ENCODE measurements at regions not wholly inside any gene's neighbourhood (a gene's known extent, or its start where the extent isn't known, plus 50 kb on each side); places are given as distances from the start of the nearest gene placed in this dataset.

DNA sequence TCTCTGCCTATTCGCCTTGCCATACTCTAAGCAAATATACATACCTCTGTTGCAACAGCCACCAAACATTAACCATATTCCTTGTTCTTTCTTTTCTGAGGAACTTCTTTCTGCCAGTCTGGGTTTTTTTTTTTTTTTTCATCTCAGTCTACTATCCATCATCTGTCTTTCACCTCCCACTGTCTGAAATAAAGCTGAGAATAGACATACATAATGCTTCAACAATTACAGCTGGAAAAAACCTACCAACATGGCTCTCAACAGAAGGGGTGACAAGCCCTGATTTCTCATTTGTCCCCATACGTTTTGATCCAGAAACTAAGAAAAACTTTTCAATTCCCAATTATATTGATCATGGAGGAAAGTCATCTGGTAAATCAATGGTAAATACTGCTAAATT, 728.8 kb upstream of the POU3F3 start:
- Histone ChIP-seq H3K9me3 (no peaks in the 10 kb centered on the region), H3K36me3 (no peaks in the 10 kb centered on the region), H3K4me3 (no peak overlapping the region), H3K27me3 (no peaks in the 10 kb centered on the region)
- no peak for DNase-seq

DNA sequence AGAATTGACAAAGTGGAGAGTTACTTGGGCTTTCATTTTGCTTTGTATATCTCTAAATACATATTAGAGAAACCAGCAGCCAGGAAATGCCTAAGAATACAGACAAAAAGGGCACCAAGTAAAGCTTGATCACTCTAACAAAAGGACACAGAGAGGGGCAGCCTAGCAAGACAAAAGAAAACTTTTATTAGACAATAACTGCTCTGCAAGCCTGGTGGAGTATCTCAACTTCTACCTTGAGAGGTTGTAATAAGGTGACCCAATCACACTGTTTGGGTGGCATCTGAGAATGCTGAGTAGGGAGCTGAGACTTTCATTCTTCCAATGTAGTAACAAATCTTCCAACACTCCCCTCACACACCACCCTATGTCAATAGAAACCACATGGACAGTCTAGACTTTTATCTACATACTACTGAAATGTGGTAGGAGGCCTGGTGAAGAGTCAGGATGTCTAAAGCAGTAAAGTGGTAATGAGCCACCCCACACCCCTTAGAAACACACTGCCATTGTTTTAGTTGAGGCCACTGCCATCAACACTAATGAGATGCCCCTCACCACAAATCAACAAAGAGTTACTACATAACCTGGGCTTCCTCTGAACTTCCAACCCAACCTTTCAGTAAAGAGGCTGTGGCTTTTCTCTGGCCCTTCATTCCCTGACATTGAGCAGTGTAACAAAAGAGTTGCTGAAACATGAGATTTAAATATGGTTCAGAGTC, 726.7 kb upstream of the POU3F3 start:
- Histone ChIP-seq H3K36me3 (no peaks in the 10 kb centered on the region), H3K9me3 (no peaks in the 10 kb centered on the region), H3K27me3 (no peaks in the 10 kb centered on the region), H3K4me3 (no peak overlapping the region)
- DNase-seq, result no peak

DNA sequence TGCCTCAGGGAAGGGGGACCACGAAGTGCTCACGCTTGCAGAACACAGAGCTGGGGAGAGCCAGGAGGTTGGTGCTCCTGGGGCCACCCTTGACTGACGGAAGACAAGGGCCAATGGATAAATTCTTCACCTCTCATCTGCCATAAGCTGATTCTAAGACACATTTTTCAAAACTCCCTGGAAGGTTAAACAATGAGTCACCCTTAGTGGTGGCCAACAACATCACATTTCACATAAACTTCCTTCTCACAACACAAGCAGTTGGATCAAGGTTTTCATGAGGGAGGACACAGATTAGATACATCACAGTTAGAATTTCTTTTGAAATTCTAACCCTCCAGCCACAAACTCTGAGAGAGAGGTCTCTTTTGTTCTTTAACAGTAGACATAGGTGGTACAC, 713.6 kb upstream of the POU3F3 start:
- Histone ChIP-seq H3K9me3 (no peaks in the 10 kb centered on the region), H3K4me3 (no peak overlapping the region), H3K36me3 (no peaks in the 10 kb centered on the region), H3K27me3 (no peaks in the 10 kb centered on the region)
- DNase-seq, result no peak

DNA sequence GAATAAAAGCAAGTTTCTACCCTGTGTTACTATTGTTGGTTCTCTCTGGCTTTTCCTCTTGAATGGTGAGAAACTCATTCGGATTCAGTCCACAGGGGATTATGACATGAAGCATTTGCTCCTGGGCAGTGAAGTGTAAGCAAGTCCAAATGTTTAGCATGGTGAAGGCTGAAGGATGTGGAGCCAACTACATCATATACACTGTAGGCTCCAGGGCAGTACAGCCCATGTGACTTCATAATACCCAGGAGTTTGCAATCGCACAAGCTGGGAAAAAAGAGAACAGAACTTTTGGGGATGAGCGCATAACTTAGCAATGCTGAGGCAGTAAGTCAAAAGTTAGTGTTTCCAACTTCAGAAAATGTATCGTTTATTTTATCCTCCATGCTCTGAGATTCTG, 695.7 kb upstream of the POU3F3 start:
- Histone ChIP-seq H3K27me3 (no peaks in the 10 kb centered on the region), H3K9me3 (no peaks in the 10 kb centered on the region), H3K36me3 (no peaks in the 10 kb centered on the region), H3K4me3 (no peak overlapping the region)
- DNase-seq, result no peak

DNA sequence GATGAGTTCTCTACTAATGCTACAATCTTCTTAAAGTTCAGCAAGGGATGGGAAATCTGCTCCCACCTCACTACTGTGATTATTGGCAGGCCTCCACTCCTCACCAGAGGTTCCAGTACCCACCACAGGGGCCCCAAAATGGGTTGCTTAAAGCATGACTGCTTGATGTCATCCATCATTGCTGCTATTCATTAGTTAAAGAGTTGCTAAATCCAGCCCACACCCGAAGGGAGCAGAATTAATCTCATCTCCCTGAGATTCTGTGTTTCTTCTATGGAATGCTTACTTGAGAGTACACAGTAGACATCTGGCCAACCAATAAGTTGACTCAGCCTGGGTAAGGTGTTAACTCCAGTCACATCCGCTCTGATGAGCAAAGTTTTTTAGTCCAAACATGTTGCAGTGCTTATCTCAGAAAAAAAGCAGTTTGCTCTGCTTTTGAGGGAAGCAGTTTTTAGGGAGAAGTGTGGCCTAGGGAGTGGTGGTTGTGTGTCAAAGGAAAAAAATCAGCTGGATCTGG, 690.2 kb upstream of the POU3F3 start:
- H3K36me3 ChIP-seq, result no peaks in the 10 kb centered on the region
- DNase-seq, result no peak
- no peaks in the 10 kb centered on the region for H3K27me3 ChIP-seq
- H3K4me3 ChIP-seq, result no peak overlapping the region
- H3K9me3 ChIP-seq, result no peaks in the 10 kb centered on the region

DNA sequence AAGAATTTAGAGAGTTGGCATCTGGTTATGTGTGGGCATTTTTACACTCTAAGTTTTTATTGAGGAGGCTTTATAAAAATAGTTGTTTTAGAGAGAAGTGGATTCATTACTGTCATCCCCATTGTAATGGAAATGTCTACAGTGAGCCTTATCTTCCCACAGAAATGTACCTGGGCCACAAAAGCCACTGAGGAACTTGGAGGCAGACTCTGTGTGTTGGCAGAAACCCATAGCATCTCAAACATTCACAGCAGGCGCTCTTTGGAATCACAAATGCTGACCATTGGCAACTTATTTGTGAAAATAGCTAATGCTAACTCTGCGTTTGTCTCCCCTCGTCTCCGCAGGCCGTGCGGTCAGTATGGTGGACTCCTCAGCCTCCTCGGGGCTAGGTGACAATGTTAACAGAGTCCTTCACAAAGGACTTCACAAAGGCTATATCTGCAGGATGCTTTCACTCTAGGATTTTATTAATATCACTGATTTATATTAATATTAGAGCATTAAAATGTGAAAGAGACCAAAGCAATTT, 689.1 kb upstream of the POU3F3 start:
- no peak for DNase-seq
- no peaks in the 10 kb centered on the region for H3K36me3 ChIP-seq
- no peaks in the 10 kb centered on the region for H3K27me3 ChIP-seq
- no peaks in the 10 kb centered on the region for H3K9me3 ChIP-seq
- H3K4me3 ChIP-seq, result no peak overlapping the region

DNA sequence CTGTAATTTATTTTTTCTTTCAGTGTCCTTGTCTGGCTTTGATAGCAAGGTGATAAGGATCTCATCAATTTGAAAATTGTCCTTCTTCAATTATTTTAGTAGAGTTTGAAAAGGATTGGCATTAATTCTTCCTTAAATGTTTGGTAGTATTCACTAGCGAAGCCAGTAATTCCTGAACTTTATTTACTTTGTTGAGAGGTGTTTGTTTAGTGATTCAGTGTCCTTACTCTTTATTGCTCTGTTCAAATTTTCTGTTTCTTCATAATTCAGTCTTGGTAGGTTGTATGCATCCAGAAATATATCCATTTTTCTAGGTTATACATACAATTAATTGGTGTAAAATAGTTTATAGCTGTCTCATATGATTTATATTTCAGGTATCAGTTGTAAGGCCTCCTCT, 676.7 kb upstream of the POU3F3 start:
- no peak for DNase-seq
- Histone ChIP-seq H3K36me3 (no peaks in the 10 kb centered on the region), H3K9me3 (no peaks in the 10 kb centered on the region), H3K4me3 (no peak overlapping the region), H3K27me3 (no peaks in the 10 kb centered on the region)

DNA sequence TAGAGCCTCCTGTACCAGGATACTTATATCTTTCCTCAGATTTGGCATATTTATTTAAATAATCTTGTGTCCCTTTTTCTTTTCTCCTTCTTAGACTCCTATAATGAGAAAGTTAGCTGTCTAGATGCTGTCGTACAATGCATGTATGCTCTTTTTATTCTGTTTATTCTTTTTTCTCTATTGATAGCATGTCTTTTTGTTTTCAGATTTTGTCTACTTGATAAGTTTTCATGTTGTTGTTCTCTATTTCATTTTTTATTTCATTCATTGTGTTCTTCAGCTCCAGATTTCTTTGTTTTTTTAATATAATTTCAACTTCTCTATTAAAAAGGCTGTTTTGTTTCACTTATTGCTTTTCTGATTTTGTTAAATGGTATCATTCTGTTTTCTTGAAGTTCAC, 674.3 kb upstream of the POU3F3 start:
- no peaks in the 10 kb centered on the region for H3K27me3 ChIP-seq
- H3K36me3 ChIP-seq, result no peaks in the 10 kb centered on the region
- no peaks in the 10 kb centered on the region for H3K9me3 ChIP-seq
- no peak overlapping the region for H3K4me3 ChIP-seq
- DNase-seq, result no peak

DNA sequence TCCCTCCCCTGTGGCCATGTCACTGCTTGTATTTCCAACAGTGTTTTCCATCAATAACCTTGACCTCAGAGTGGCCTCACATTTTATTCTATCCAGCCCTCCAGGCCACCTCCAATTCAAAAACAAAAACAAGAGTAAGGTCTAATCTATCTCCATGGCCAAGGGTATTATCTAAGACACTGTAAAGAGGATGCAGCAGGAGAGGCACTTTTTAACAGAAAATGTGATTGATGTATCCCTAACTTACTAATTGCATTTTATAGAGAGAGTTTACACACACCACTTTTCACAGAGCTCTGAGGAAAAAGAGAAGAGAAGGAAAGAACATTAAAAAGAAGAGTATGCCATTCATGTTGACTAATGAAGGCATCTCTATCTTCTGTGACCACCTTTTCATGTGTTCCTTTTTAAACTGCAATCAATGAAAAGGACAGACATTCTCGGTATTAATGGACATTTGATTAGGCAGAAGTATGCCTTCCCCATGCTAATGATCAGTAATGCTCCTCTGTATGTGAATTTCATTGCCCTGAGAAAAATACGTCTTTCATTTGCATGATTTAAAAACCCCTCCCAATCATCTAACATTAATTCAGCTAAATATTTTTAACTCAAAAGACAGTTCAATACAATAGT, 653.3 kb upstream of the POU3F3 start:
- Histone ChIP-seq H3K9me3 (no peaks in the 10 kb centered on the region), H3K36me3 (no peaks in the 10 kb centered on the region), H3K27me3 (no peaks in the 10 kb centered on the region), H3K4me3 (no peak overlapping the region)
- no peak for DNase-seq

DNA sequence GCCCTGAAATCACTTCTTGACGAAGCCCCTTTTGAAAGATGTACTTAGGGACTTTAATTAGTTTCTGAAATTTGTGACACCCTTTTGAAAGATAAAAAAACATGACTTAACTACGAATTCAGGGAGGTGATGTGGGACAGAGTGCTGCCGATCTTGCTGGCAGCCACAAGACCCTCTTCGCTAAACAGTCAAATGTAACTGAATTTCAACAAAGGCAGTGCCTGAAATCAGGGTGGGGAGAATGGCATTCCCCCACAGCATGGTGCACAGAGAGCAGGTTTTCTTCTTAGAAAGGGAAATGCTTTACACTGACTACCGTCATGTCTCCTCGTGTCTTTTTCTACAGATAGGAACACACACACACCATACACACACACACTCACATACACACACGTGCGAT, 640.2 kb upstream of the POU3F3 start:
- no peak for DNase-seq
- H3K27me3 ChIP-seq, result no peaks in the 10 kb centered on the region
- H3K4me3 ChIP-seq, result no peak overlapping the region
- H3K9me3 ChIP-seq, result no peaks in the 10 kb centered on the region
- no peaks in the 10 kb centered on the region for H3K36me3 ChIP-seq

DNA sequence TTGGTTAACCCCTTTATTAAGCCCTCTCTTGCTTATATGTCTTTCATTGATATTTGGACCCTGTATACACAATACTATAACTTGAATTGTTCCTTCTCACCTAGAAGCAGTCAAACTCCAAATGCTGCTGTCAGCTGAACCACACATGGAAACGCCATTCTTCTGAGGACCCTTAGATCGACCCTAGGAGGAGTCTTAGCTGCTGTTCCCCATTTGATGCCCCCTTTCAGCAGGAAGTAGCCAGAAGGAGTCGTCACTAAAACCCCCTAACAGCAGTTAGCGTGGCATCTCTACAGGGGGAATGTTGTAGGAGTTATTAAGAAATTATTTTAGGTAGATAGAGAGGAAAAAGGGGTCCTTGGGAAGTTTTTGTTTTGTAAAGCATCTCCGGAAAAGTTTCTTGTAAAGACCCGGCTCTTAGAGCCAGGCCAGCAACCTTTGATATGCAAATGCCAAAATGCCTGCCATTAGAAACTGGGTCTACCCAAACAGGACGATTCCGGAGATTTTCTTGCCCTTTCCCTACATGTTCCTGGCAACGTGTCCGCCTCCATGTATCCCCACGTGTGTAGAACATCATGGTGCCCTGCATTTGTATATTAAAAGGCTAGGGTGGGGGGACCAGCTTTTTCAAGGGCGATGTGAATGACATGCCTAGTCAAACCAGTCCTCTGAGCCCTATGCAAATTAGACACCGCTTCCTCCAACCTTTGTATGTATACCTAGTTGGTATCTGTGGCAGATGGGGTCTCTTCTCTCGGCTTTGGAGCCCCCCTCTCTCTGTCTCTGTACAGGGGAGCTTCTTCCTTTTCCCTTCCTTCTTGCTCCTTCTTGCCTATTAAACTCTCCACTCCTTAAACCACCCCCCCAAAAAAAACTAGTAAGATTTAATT, 638.4 kb upstream of the POU3F3 start:
- no peak for DNase-seq
- no peaks in the 10 kb centered on the region for H3K36me3 ChIP-seq
- no peaks in the 10 kb centered on the region for H3K27me3 ChIP-seq
- H3K4me3 ChIP-seq, result no peak overlapping the region
- no peaks in the 10 kb centered on the region for H3K9me3 ChIP-seq

DNA sequence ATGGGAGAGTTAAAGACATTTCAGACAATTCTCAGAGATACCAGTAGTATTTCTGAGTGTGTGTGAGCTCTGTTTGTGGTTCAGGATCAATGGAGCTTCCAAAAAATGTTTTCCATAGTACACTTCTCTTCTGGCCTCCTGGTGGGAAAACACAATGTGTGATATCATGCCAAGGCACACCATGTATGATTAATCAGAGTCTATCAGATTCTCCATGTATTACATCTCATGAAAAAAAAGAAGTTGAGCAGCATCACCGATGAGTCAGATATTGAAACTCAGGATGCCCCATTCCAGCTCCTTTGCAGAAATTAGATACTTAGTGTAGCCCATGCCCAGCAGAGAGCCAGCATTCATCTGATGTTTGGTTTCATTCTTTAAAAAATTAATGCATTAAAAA, 620.3 kb upstream of the POU3F3 start:
- Histone ChIP-seq H3K36me3 (no peaks in the 10 kb centered on the region), H3K27me3 (no peaks in the 10 kb centered on the region), H3K4me3 (no peak overlapping the region), H3K9me3 (no peaks in the 10 kb centered on the region)
- DNase-seq, result no peak

DNA sequence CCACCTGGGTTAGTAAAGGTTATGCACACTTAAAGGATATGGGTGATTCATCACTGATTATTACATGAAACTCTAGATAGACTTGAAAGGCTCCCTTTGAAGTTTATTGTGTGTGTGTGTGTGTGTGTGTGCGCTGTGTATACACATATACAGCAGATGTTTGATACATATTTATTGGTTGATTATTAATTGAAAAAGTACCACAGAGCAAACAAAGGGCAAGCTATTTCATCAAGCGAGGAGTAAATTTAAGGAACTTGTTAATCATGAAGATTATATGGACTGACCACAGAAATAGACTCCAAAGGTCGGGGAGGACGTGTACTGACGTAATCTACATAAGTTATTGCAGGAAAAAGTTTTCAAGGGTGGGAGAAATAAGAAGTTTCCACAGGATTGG, 617.4 kb upstream of the POU3F3 start:
- Histone ChIP-seq H3K9me3 (no peaks in the 10 kb centered on the region), H3K4me3 (no peak overlapping the region), H3K27me3 (no peaks in the 10 kb centered on the region), H3K36me3 (no peaks in the 10 kb centered on the region)
- no peak for DNase-seq

DNA sequence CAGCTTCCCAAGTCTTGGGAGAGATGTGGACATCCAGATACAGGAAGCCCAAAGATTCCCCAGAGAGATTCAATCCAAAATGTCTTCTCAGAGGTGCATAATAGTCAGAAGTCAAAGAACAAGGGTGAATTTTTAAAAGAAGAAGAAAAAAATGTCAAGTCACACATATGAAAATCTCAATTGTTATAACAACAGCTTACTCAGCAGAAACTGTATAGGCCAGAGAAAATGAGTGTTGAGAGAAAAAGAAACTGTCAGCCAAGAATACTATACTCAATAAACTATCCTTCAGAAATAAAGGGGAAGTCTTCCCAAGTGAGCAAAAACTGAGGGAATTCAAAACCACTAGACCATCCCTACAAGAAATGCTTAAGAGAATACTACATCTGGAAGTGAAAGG, 612.9 kb upstream of the POU3F3 start:
- no peaks in the 10 kb centered on the region for H3K36me3 ChIP-seq
- H3K9me3 ChIP-seq, result no peaks in the 10 kb centered on the region
- no peak overlapping the region for H3K4me3 ChIP-seq
- no peak for DNase-seq
- no peaks in the 10 kb centered on the region for H3K27me3 ChIP-seq

DNA sequence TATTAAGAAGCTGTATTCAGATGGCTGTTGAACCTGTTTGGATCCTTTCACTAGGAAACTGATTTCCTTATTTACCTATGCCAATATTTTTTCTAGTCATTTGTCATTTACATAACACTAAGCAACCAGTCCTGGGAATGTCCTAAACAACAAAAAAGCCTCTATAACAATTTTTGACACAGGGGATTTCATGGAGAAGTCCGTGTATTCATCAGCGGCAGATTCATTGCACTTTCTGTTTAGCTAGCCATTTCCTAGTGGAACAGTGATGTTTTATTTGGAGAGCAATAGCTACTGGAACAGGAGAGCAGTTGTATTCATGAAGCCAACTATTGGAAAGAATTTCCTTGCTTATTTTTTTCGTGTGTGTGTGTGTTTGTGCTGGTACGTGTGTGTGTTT, 604.3 kb upstream of the POU3F3 start:
- no peaks in the 10 kb centered on the region for H3K27me3 ChIP-seq
- H3K36me3 ChIP-seq, result no peaks in the 10 kb centered on the region
- H3K9me3 ChIP-seq, result no peaks in the 10 kb centered on the region
- DNase-seq, result no peak
- no peak overlapping the region for H3K4me3 ChIP-seq

DNA sequence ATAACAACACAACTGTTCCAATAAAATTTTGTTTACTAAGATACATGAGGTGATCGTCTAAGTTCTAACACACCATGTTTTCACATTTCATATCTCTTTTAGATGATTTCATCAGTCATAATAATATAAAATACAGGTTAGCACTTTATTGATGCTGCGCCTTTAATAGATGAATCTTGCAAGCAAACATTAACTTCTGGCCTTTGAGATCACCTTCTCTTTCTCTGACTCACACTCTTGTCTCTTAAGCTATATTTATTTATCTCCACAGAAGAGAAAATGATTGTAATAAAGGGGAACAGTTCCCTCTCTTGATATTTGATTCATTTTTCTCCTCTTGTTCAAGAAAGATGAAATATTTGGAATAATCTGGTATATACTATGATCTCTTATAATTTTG, 603.3 kb upstream of the POU3F3 start:
- no peaks in the 10 kb centered on the region for H3K36me3 ChIP-seq
- no peak overlapping the region for H3K4me3 ChIP-seq
- no peaks in the 10 kb centered on the region for H3K27me3 ChIP-seq
- DNase-seq, result no peak
- H3K9me3 ChIP-seq, result no peaks in the 10 kb centered on the region

DNA sequence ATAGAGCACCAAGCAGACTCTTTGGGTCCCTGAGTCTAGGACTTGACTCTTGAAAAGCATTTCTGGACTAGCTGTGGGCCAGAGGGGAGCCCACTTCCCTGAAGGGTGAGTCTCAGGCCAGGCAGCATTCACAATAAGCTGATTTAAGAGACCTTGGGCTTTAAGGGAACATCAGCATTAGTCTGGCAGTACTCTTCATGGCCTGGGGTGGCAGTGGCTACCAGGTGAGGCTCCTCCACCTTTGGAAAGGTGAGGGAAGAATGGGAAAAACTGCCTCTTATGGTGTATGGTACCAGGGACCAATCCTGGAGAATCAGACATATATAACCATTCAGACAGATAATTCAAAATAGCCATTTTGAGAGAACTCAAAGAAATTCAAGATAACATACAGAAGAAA, 599.9 kb upstream of the POU3F3 start:
- Histone ChIP-seq H3K27me3 (no peaks in the 10 kb centered on the region), H3K4me3 (no peak overlapping the region), H3K36me3 (no peaks in the 10 kb centered on the region), H3K9me3 (no peaks in the 10 kb centered on the region)
- no peak for DNase-seq

Measured in MG63 (cell line).